Coronary artery (tissue), 2 donors: ENCODE measurements at regions not wholly inside any gene's neighbourhood (a gene's known extent, or its start where the extent isn't known, plus 50 kb on each side); places are given as distances from the start of the nearest gene placed in this dataset.

Experiments used
- DNase-seq: peaks from one replicate; pipeline ENCODE4 v3.0.0-alpha.2; 2017; ENCODE audit warnings: low spot score
- H3K27ac ChIP-seq, 2 donors: fragments of 200-600 bp; sonication (generic); one replicate each; pipeline ENCODE4 v1.5.1; 2016 to 2019
- H3K4me3 ChIP-seq: fragments of 200-600 bp; sonication (generic); 2 replicates; pipeline ENCODE4 v1.5.1; 2016; ENCODE audit warnings: mild to moderate bottlenecking, moderate library complexity
- CTCF ChIP-seq: fragments of 200-600 bp; sonication (generic); IDR thresholded peaks from one replicate; pipeline ENCODE4 v1.5.1; 2019; ENCODE audit warnings: antibody characterized with exemption

GRCh38 chr16:26189536-26189935, 497.8 kb downstream of the HS3ST4 start:
- no peak overlapping the region for H3K4me3 ChIP-seq
- no peak for DNase-seq
- no peak for TF ChIP-seq CTCF
- H3K27ac ChIP-seq: no peak overlapping the region

GRCh38 chr16:26194526-26194925, 502.8 kb downstream of the HS3ST4 start:
- no peak for DNase-seq
- no peak overlapping the region for H3K27ac ChIP-seq
- TF ChIP-seq CTCF: no peak

GRCh38 chr16:26195225-26195624, 503.5 kb downstream of the HS3ST4 start:
- H3K4me3 ChIP-seq: no peak overlapping the region
- no peak overlapping the region for H3K27ac ChIP-seq
- no peak for DNase-seq
- TF ChIP-seq CTCF: no peak

More at GRCh38 chr16:26194526-26194925, 502.8 kb downstream of the HS3ST4 start:
- no peak overlapping the region for H3K4me3 ChIP-seq

- no peak for DNase-seq
- no peak for TF ChIP-seq CTCF
- Histone ChIP-seq H3K27ac (no peak overlapping the region), H3K4me3 (no peak overlapping the region)
Observed at GRCh38 chr16:26196310-26196709, 504.6 kb downstream of the HS3ST4 start.

GRCh38 chr16:26196802-26197201, 505.0 kb downstream of the HS3ST4 start:
- Histone ChIP-seq H3K27ac (no peak overlapping the region), H3K4me3 (no peak overlapping the region)
- no peak for DNase-seq
- TF ChIP-seq CTCF: no peak

- H3K27ac ChIP-seq: no peak overlapping the region
- no peak for TF ChIP-seq CTCF
- DNase-seq: no peak
- no peak overlapping the region for H3K4me3 ChIP-seq
Observed at GRCh38 chr16:26197707-26198106, 505.9 kb downstream of the HS3ST4 start.

- Histone ChIP-seq H3K4me3 (no peak overlapping the region), H3K27ac (no peak overlapping the region)
- DNase-seq: no peak
- no peak for TF ChIP-seq CTCF
Observed at GRCh38 chr16:26198221-26198620, 506.5 kb downstream of the HS3ST4 start.
